ENCODE measurements at regions not wholly inside any gene's neighbourhood (a gene's known extent, or its start where the extent isn't known, plus 50 kb on each side); places are given as distances from the start of the nearest gene placed in this dataset.
"Not testable (repeated sequence)": the region's sequence is repeated elsewhere in the genome, so short reads cannot be mapped to it uniquely, and the experiment has no call there.

DNA sequence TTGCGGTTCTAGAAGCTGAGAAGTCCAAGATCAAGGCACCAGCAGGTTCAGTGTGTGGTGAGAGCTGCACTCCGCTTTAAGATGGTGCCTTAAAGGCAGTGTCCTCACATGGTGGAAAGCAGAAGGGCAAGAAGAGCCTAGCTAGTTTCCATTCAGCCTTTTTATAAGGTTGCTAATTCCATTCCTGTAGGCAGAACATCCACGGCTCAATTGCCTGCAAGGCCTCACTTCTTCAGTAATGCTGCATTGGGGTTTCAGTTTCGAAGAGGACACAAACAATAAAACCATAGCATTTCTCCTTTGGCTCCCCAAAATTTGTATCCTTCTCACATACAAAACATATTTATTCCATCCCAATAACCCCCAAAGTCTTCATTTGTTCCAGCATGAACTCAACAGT, 109.5 kb upstream of the KCND2 start:
- DNase-seq, result no peak

DNA sequence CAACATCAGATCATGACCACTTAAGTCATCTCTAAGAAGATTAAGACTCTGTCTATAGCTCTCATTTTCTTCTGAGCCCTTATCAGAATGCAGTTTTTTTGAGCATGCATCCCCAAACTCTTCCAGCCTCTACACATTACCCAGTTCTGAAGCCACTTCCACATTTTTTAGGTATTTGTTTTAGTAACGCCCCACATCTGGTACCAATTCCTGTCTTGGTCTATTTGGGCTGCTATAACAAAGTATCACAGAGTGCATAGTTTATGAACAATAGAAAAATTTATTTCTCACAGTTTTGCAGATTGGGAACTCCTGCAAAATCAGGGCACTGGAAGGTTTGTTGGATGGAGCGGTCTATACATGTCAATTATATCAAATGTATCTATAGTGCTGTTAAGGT, 107.7 kb upstream of the KCND2 start:
- DNase-seq, result no peak

DNA sequence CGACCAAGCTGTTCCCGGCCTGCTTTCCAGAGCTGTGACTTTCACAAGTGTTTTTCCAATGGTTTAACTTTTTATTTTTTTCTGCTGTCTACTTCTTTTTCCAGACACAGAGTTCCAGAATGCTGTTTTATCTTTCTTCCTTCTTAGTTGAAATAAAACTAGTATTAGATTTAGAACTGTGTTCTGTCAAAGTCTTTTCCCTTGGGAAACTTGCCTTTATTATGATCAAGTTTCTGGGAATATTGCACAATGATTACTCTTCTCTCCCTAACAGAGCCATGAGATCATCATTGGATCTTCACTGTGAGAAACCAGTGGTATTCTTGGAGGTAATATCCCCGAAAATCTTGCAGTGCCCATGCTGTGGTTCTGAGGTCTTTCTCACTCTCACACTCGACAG, 104.9 kb upstream of the KCND2 start:
- no peak for DNase-seq

DNA sequence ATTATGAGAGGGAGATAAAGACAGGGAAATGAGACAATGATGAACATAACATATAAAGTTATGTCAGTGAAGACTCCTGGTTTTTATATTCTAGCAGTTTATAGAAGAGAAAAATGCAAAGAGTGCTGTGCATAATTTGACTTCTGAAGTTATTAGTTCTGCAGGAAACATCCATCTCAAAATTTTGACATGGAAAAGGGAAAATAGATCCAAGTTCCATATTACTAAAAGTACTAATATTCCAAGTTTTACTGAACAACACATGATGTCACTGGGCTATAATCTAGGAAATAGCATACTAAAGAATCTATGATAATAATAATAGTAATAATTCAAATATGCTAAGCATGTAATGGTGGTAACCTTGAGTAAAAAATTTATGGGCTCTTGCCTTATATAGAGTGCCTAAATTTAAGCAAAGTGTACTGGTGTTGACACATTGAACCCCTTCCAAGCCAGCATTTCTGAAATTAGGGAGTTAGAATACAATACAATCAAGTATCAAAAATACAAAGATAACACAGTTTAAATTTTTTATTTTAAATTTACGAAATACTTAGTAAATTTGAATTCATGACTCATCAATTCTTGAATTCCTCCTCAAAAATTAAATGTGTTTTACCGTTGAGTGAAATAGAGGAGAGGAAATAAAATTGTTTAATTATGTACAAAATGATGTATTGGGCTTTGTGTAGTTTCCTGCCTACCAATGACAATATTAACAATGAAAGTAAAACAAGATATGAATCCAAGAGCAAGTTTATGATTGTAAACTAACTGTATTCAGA, 102.8 kb upstream of the KCND2 start:
- DNase-seq, result no peak

DNA sequence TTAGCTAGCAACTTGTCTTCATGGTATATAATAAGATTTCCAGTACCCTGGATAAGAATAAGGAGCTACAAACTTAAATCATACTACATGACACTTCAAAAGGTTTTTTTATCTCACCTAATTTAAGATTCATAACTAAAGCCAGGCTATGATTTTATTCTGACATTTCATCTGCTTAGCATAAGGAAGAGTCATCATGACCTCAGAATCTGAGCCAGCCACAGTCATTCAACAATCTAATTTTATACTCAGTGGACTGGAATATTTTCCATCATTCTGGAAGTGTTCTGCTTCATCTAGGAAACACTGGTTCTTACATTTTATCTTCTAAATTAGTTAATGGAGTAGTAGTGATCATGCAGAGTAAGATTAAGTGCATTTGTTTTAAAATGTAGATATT, 102.1 kb upstream of the KCND2 start:
- no peak for DNase-seq

DNA sequence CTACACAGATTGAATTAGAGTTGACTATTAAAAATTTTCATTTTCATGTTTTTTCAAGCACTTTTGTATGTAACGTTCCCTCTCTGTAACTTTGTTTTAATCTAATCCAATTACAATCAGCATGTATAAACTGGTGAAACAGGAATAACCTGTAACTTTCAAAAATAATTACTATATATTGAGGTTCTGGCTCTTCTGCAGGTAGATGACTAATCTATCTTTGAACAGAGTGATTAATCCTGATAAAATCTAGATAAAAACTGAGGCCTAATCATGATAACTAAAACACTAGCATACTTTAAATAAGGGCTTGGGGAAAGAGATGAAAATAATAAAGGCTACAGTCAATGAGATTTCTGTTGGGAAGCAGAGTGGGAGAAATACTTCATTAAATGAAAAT, 101.6 kb upstream of the KCND2 start:
- no peak for DNase-seq

DNA sequence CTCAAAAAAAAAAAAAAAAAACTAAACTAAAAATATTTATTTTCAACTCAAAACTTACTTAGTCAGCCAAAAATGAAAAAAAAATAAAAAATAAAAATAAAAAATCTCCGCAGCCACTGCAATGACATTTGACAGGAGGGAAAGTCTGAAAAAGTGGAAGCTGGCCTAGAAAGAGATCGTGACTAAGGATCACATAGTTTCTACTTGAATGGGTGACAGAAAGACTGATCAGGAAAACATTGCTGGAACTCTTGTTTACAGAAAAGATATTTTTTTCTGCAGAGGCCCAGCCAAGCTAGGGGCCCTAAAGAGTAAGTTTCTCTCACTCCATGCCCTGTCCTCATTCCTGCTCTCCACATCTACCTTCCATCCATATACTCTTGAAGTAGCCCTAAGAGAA, 92.8 kb upstream of the KCND2 start:
- DNase-seq, result no peak

DNA sequence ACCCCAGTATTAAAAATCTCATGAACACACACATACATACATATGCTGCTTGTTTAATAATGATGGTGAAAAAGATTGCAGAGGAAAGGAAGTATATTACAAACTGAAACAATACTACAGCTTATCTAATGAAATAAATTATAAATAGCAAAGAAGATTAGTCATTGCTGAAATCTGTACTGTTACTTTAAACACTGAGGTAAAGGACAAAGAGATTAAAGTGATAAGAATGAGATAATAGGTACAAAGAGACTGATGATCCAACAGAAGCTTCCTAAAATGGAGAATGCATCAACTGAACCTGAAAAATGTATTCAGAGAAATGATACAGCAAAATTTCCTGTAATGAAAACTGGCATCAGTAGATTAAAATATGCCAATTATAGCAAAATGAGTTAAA, 91.5 kb upstream of the KCND2 start:
- no peak for DNase-seq

DNA sequence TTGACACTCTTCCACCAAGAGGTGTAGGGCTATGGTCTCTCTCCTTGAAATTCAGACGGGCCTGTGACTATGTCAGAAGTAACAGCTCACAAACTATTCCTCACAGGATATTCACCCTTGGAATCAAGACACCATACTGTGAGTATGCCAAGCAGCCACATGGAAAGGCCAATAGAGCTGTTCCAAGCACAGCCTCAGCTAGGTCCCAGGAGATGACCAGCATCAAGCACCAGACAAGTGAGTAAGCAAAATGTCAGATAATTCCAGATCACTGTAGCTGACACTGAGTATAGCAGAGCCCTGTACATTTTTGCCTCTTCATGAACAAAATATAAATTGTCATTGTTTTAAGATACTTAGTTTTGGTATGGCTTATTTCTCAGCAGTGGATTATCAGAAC, 88.1 kb upstream of the KCND2 start:
- DNase-seq, result no peak

DNA sequence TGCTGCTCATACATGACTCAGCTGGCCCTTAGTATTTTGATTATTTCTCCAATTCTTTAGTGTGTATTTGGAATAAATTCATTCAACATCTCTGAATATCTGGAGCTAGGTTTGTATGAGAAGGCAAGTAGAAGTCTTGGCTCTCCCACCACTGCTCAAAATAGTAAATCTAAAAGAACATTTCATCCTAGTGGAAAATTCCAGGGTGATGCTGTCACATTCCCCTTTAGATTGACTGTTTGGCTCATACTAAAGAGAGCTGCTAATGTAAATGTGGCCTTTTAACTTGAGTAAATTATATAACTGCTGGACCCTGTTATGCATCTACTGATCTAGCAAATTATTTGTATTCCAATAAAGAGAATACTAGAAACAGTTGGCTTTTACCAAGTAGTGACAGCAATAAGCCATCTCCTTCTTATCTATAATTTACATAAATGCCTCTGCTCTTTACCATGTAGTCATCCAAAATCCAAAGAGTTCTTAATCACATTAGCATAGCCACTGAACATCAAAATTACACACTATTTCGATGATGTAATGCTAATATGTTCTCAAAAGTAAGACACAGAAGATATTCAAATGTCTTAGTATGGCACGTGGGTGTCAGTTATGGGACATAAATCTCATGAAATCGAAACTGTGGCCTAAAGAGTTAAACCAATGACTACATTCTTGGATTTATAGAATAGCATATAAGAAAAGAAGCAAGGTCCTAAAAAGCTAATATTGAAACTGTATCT, 86.9 kb upstream of the KCND2 start:
- DNase-seq, result no peak

DNA sequence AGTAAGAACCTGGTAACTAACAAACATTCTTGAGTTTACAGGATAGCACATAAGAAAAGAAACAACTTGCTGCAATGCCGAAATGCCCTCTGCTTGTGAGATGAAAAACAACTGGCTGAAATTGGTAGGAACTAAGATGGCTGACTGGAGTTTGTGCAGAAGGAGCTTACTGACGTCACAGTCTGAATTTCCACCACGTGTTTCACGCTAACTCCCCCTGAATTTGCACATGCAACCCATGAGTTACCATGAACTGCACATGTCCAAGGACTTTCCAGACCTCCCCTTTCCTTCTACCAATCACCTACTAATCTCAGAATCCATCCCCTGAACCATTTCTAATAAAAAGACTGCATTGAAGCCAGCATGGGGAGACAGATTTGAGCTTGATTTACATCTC, 86.3 kb upstream of the KCND2 start:
- DNase-seq, result no peak

DNA sequence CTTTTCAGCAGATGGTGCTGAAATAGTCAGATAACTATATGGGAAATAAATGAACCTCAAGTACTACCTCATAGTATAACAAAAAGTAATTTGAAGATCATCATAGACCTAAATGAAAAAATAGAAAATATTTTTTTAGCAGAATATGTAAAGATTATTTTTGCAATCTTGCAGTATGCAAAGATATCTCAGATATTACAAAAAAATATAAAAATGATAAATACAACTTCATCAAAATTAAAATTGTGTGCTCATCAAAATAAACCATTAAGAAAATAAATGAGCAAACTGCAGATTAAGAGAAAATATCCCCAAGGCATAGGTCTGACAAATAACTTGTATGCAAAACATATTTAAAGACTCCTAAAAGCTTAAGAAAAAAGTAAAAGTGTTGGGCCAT, 83.4 kb upstream of the KCND2 start:
- DNase-seq, result no peak

DNA sequence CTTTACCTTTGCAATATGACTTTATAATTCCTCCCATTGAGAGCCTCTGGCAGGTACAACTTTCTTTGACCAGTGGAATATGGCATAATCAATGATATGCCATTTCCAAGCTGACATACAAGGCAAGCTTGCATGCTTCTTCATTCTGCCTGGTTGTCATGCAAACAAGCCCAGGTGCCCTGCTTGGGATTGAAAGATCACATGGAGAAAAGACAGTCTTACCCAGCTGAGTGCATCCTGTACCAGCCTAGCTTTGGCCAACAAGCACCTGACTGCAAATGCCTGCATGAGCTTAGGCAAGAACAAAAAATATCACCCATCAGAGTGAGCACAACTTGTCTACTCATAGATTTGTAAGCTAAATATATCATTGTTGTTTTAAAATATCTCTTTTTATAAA, 82.9 kb upstream of the KCND2 start:
- no peak for DNase-seq

DNA sequence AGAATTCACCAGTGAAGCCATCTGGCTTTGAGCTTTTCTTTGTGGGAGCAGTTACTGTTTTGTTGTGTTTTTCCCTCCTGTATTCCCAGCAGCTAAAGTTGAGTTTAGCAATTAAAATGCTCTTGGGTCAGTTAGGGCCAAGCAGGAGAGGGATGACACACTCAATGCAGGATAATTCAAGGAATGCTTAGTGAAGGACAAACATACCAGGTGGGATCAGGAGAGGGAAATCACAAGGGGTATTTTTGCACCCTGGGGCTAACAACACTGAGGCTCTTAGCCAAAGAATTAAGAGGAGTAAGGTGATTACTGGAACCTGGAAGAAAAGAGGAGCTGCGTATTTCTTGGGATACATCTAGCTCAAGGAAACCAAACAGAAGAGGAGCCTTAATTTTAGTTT, 82.4 kb upstream of the KCND2 start:
- DNase-seq, result no peak

DNA sequence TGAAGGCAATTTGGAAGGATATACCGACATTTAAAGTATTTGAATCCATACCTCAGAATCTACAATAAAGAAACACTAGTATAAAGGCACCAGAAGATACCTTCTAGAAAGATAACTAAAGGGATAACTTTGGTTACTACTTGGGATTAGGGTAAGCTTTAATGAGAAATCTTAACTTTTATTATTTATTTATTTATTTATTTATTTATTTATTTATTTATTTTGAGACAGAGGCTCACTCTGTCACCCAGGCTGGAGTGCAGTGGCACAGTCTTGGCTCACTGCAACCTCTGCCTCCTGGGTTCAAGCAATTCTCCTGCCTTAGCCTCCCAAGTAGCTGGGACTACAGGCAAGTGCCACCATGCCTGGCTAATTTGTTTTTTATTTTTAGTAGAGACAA, 81.6 kb upstream of the KCND2 start:
- DNase-seq, result not testable (repeated sequence)

DNA sequence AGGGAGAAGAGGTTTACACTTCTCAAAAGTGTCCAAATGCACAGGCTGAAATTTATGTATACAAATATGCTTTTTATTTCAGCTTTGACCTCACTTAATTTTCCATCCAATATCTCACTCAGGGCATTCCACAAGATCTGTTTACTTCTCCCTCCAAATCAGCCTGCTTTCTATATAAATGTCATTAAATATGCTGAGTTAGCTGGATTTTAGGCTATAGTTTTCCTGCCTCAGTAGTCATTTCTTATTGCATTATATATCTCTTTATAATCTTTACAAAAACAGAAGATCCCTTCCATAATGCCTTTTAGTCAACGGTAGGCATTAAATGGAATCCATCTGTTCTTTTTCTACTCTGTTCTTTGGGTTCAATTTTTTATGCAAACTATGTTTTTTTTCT, 71.7 kb upstream of the KCND2 start:
- no peak for DNase-seq

DNA sequence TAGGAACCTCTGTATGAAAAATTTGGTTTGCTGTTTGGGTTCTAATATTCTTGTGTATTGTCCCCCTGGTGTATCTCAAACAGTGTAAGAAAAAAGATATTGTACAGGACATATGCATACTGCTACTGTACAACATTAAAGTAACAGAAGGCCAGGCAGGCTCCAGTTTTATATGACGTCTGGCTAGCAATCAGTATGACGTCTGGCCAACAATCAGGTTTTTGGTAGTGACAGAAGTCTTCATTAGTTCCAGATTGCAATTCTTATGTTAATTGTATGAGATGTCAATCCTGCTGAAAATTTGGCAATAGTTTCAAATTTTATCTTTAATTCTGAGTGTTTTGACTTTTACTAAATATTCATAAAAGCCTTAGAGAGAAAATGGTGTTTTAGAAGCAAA, 67.9 kb upstream of the KCND2 start:
- DNase-seq, result no peak

DNA sequence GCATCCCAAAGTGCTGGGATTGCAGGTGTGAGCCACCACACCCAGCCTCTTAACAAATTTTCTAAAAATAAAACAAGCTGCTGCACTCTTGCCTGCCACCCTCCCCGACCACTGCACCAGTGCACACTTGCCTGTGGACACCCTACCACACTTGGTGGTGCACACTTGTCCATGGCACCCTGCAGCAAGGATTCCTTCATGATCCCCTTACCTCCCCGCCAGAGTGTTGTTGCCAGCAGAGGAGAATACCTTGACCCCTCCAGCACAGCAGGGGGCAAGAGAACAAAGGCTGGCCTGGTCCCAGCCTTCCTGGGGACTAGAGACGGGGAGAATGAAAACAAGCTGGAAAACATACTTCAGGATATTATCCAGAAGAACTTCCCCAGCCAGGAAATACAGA, 65.9 kb upstream of the KCND2 start:
- DNase-seq, result no peak

DNA sequence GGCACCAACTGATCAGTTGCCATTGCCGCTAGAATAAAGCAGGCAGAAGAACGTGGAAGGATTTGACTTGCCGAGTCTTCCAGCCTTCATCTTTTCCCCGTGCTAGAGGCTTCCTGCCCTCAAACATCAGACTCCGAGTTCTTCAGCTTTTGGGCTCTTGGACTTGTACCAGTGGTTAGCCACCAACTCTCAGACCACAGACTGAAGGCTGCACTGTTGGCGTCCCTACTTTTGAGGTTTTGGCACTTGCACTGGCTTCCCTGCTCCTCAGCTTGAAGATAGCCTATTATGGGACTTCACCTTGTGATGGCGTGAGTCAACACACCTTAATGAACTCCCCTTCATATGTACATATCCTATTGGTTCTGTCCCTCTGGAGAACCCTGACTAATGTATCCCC, 57.3 kb upstream of the KCND2 start:
- DNase-seq, result no peak

DNA sequence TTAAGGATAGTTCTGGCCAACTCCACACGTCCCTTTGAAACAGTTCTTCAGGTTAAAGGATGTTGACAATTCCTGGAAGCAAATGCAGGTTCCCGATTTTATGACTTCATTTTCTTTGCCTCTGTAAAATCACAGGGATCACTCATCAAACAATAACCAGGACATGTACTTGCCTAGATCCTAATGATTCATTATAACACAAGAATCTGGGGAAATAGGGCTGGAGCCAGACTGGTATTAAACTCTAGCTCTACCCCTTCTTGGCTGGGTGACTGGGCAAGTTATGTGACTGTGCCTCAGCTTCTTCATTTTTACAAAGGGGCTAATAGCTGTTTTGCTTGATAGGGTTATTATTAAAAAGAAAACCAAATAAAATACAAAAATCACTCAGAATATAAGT, 56.0 kb upstream of the KCND2 start:
- no peak for DNase-seq

DNA sequence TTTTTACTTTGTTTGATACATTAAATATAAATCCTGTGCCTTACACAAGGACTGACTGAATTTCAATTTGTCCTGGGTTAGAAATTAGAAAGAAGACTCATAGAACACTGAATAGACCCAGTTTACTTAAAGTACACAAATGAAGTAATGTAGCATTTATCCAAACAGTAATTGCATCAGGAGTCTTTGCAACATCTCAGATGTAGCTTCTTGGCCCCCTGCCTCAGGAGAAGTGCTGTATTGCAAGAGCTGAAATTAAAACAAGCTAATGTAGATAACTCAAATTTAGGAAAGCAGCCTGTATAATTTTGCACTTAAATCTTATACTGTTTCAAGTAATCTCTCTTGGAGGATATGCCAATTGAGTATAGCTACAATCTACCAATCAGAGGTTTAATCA, 54.3 kb upstream of the KCND2 start:
- no peak for DNase-seq

DNA sequence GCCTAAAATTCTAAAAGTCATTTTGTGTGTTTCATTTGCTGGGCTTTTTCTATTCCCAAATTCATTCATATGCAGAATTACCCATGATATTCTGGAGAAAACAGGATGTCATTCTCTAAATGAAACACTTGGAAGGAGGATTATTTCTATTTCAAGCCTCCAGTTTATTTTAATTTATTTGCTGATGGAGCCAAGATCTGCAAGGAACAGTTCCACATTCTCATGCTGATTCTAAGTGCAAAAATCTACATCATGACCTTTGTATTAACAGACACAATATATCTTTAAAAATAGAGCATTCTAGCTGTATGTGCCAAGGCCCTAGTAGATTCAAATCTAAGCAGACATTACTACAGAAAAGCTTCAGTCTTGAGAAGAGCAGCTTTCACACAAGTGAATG, 51.3 kb upstream of the KCND2 start:
- no peak for DNase-seq
